ENCODE measurements at regions not wholly inside any gene's neighbourhood (a gene's known extent, or its start where the extent isn't known, plus 50 kb on each side); places are given as distances from the start of the nearest gene placed in this dataset.

- no peaks in the 10 kb centered on the region for H3K9me3 ChIP-seq (replicated peaks; ENCODE audit: control insufficient read depth, insufficient read depth, low read length)
- no peak overlapping the region for H3K9ac ChIP-seq (ENCODE audit: control insufficient read depth, insufficient read depth, low read length)
- TF ChIP-seq ZNF274 (IDR thresholded peaks at IDR 0.05; ENCODE audit: insufficient read depth, insufficient read length) (no peak), EGR1 (IDR thresholded peaks at IDR 0.05; ENCODE audit: borderline replicate concordance in 1 of 2, low read depth in 2 of 2, low read length in 2 of 2) (no peak), SREBF1 (IDR thresholded peaks at IDR 0.05; ENCODE audit: low read length) (no peak), BCL11A (IDR thresholded peaks at IDR 0.05; ENCODE audit: low read depth, low read length) (no peak), DPF2 (IDR thresholded peaks at IDR 0.05) (no peak), YY1 (IDR thresholded peaks at IDR 0.05; ENCODE audit: low read depth, low read length) (no peak), IRF4 (IDR thresholded peaks at IDR 0.05; ENCODE audit: low read depth, low read length) (no peak), TARDBP (IDR thresholded peaks at IDR 0.05; ENCODE audit: borderline replicate concordance) (no peak), PAX8 (IDR thresholded peaks at IDR 0.05) (no peak), TCF7 (IDR thresholded peaks at IDR 0.05; ENCODE audit: borderline replicate concordance) (no peak), MYB (IDR thresholded peaks at IDR 0.05; ENCODE audit: borderline replicate concordance, low read depth, low read length) (no peak), RAD51 (IDR thresholded peaks at IDR 0.05) (no peak), CREM (IDR thresholded peaks at IDR 0.05; ENCODE audit: low read depth) (no peak), ZZZ3 (IDR thresholded peaks at IDR 0.05; ENCODE audit: control insufficient read depth, insufficient read length, low read depth) (no peak), STAT3 (IDR thresholded peaks at IDR 0.05; ENCODE audit: low read depth, low read length) (no peak), E2F8 (IDR thresholded peaks at IDR 0.05; ENCODE audit: low read depth, partially characterized antibody) (no peak), BMI1 (IDR thresholded peaks at IDR 0.05; ENCODE audit: borderline replicate concordance) (no peak)
- intact Hi-C loops (cut with micrococcal nuclease; ENCODE audit: unreplicated experiment) (no loop called here), in situ Hi-C loops (cut with MboI) (no loop called here)
- ChIA-PET SMC1A (ENCODE audit: uncharacterized antibody, unreplicated experiment) (no interaction called here), CTCF (no interaction called here), POLR2A (no interaction called here), RAD21 (ENCODE audit: unreplicated experiment) (no interaction called here)
- ATAC-seq (no peak), DNase-seq (ENCODE audit: low read depth, low spot score) (no peak), FAIRE-seq (no peak)
- H3K27ac ChIP-seq (ENCODE audit: control insufficient read depth, insufficient read depth): no peak overlapping the region
- H3K36me3 ChIP-seq (ENCODE audit: control insufficient read depth in 2 of 2, insufficient read depth in 2 of 2, low read length in 1 of 2): no peaks in the 10 kb centered on the region
- no peak overlapping the region for H3K4me3 ChIP-seq
- no peak overlapping the region for H2AFZ ChIP-seq (ENCODE audit: control insufficient read depth, low read depth, low read length)
- 27% methylated on average over 7 of the region's 7 CpGs for whole genome bisulfite sequencing (ENCODE audit: insufficient coverage, insufficient replicate concordance, low lambda C conversion rate, missing lambda C conversion rate)
- no peaks in the 10 kb centered on the region for H4K20me1 ChIP-seq (ENCODE audit: control insufficient read depth, insufficient read depth)
- H3K4me2 ChIP-seq (ENCODE audit: control insufficient read depth, insufficient read depth): no peak overlapping the region
- no peaks in the 10 kb centered on the region for H3K4me1 ChIP-seq (ENCODE audit: control insufficient read depth, insufficient read depth, low read length)
- no TSS peak for BruUV-seq (replicated peaks)
- no peaks in the 10 kb centered on the region for H3K79me2 ChIP-seq (ENCODE audit: control insufficient read depth, insufficient read depth, low read length)
- no peaks in the 10 kb centered on the region for H3K27me3 ChIP-seq (replicated peaks in 1 of 2; ENCODE audit: control insufficient read depth in 2 of 2, insufficient read depth in 2 of 2, low read length in 1 of 2)
These were observed 450.0 kb upstream of the POU3F2 start for GRCh38 chr6:98384334-98384733.

Data from GM12878 (cell line).